Epithelial cell of proximal tubule (primary cell): ENCODE measurements at regions not wholly inside any gene's neighbourhood (a gene's known extent, or its start where the extent isn't known, plus 50 kb on each side); places are given as distances from the start of the nearest gene placed in this dataset.

Experiments used
- DNase-seq: peaks from one replicate; pipeline ENCODE4 v3.0.0-alpha.2; 2011; ENCODE audit warnings: low read depth
- H3K4me3 ChIP-seq: 2 replicates; pipeline ENCODE4 v1.5.1; 2011; ENCODE audit warnings: low read depth, mild to moderate bottlenecking, low read length
- TF ChIP-seq, protein P1 (sequence below): conservative IDR thresholded peaks from 2 replicates; pipeline ENCODE4 v1.5.1; 2012; ENCODE audit warnings: low read depth, mild to moderate bottlenecking, low read length

DNA sequence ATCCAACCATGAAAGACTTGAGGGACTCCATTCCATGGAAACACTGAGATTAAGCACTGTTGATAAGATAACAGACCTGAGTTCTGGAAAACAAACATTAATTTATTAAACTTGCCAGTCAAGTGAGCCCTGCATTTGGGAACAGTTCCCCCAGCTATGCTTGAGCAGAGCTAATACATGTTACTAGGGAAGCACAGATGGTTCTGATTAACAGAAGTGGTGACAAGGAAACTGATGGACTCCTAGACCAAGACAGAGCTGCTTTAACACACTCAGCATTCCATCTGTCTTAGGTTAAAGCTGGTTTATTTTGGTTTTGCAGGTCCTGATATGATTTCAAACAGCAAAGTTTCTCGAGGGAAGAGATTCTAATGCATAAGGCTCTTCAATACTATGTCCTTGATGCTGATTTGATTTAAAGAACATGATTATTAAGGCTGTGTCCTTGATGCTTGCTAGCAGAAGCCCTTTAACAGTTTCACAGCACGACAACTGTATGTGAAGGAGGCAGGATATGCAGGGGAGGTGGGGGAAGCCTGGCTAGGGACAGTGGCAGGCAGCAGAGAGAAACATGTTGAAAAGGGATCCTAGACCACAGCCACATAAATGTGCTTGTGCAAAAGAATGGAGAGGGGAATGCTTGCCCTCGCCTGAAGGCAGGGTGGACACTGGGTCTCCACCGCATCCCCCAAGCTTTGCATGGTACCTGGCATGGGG is 66.2 kb downstream of the ACTBL2 start:
- DNase-seq, result no peak
- H3K4me3 ChIP-seq, result no peak overlapping the region
- TF ChIP-seq, protein P1, sequence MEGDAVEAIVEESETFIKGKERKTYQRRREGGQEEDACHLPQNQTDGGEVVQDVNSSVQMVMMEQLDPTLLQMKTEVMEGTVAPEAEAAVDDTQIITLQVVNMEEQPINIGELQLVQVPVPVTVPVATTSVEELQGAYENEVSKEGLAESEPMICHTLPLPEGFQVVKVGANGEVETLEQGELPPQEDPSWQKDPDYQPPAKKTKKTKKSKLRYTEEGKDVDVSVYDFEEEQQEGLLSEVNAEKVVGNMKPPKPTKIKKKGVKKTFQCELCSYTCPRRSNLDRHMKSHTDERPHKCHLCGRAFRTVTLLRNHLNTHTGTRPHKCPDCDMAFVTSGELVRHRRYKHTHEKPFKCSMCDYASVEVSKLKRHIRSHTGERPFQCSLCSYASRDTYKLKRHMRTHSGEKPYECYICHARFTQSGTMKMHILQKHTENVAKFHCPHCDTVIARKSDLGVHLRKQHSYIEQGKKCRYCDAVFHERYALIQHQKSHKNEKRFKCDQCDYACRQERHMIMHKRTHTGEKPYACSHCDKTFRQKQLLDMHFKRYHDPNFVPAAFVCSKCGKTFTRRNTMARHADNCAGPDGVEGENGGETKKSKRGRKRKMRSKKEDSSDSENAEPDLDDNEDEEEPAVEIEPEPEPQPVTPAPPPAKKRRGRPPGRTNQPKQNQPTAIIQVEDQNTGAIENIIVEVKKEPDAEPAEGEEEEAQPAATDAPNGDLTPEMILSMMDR, result no peak

DNA sequence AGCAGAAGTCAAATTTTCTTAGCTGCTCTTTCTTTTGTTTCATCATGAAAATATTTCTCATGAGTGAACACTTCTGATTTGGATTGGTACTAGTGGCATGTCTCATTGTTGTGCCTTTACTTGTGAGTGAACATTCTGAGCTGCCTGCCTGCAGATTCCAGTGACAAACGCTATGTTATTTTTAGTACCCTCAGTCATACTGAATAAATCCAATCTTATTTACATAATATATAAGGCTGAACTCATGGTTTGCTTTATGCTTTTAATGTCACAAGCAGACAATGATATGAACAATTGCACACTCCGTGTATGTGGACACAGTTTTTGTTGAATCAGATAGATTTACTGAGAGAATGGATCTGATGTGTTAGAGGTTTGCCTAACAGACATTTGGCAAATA is 67.8 kb downstream of the ACTBL2 start:
- no peak for DNase-seq
- H3K4me3 ChIP-seq, result no peak overlapping the region
- TF ChIP-seq, protein P1, result no peak

DNA sequence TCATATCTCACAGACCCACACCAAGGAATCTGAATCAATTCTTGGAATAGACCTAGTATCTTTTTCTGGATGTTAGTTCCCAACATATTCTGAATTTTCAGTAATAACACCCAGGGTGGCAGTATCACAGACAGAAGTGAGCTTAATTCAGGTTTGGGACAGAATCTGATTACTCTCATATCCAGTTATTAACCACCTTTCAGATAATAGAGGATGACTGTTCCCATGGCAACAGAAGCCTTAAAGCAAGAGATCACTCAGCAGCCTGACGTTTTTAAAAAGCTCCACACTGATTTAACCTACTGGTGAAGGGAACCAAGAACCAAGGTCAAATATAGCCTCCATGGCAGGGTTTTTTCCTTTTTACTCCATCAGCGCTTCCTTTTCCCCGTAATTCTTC is 68.4 kb downstream of the ACTBL2 start:
- no peak overlapping the region for H3K4me3 ChIP-seq
- no peak for DNase-seq
- TF ChIP-seq, protein P1, result no peak

GRCh38 chr5:57413145-57413544 is 69.5 kb downstream of the ACTBL2 start:
- TF ChIP-seq, protein P1, result no peak
- DNase-seq, result no peak
- no peak overlapping the region for H3K4me3 ChIP-seq

DNA sequence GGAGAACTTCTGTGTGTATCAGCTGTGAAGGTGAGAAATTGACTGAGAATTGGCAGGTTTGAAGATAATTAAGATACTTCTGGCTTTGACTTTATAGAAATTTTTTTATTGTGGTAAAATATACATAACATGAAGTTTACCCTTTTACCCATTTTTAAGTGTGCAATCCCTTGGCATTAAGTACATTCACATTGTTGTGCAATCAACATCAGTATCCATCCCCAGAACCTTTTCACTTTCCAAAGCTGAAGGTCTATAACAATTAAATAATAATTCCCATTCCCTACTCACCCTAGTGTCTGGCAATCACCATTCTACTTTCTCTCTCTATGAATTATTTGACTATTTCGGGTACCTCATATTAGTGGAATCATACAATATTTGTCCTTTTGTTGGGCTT is 69.9 kb downstream of the ACTBL2 start:
- DNase-seq, result no peak
- TF ChIP-seq, protein P1, result no peak
- no peak overlapping the region for H3K4me3 ChIP-seq

GRCh38 chr5:57411982-57412381 is 70.6 kb downstream of the ACTBL2 start:
- no peak overlapping the region for H3K4me3 ChIP-seq
- TF ChIP-seq, protein P1, result no peak
- DNase-seq, result peak; percentile 40

DNA sequence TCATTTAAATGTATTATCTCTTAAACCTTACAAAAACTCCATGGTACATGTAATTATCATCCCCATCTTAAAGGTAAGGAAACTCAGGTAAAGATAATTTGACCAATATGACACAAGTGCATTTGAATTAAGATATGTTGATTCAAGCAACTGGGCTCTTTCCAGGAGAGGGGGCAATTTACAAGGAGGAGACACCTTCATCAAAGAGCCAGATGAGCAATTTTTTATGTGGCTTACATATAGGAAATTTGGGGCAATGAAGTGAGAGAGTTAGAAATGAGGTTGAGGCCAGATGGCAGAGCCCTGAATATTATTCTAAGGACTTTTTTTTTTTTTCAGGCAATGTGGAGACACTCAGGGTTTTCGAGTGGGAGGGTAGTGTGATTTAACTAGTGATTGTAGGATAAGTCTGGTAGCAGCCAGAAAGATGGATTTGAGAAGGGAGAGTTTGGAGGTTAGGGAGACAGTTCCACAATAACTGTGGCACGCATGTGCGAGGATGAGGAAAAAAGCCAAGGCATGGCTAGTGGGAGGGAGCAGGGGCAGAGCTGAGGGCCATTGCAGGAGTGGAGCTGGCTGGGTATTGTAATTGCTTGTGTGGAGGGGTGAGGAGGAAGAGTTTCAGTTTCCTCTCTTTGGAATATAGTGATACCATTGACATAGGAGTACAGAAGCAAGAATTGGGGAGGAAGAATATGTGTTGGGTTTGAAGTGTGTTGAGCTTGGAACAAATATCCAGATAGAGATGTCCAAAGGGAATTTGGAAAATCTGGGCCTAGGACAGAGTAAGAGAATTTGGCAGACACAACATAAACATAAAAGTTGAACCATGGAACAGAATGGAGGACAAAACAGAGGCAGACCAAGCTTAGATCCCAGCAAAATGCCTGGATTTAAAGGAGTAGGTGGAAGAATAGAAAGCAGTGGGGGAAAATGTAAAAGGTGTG is 72.0 kb downstream of the ACTBL2 start:
- TF ChIP-seq, protein P1, result peak; percentile 23
- DNase-seq, result no peak
- no peak overlapping the region for H3K4me3 ChIP-seq
